ENCODE measurements at regions not wholly inside any gene's neighbourhood (a gene's known extent, or its start where the extent isn't known, plus 50 kb on each side); places are given as distances from the start of the nearest gene placed in this dataset. TPM values are rescaled to one million over a fixed set of nuclear protein-coding genes. Genes with fewer than 3 reads are reported as not detected.

- TF ChIP-seq ATF2 (IDR thresholded peaks at IDR 0.05; ENCODE audit: low read length) (no peak), CHD2 (IDR thresholded peaks at IDR 0.05; ENCODE audit: borderline replicate concordance, low read depth, low read length) (no peak), NBN (IDR thresholded peaks at IDR 0.05) (no peak)
Observed at GRCh38 chr7:54485044-54485443, 57.1 kb upstream of the VSTM2A start (continued).

Small RNA genes lying in the stretch of these regions (small RNA-seq; reads per million reads assigned to genes)
- gene AC074348.1 (not detected), gene RNU2-29P (0.23 reads per million)

Measured in GM12878 (cell line).